HFFc6 (cell line): ENCODE measurements at regions not wholly inside any gene's neighbourhood (a gene's known extent, or its start where the extent isn't known, plus 50 kb on each side); places are given as distances from the start of the nearest gene placed in this dataset.

Experiments used
- DNase-seq: peaks from one replicate; pipeline ENCODE4 v3.0.0-alpha.2; 2018
- H3K27ac Mint-ChIP-seq: 2 replicates; pipeline ENCODE4 v1.8.0; 2020; ENCODE audit warnings: mild to moderate bottlenecking, mixed read lengths
- H3K27me3 Mint-ChIP-seq: 2 replicates; pipeline ENCODE4 v1.8.0; 2021; ENCODE audit warnings: mild to moderate bottlenecking, moderate library complexity, mixed read lengths; ENCODE audit not compliant: insufficient read depth
- H3K36me3 Mint-ChIP-seq: 2 replicates; pipeline ENCODE4 v1.8.0; 2021; ENCODE audit warnings: low read depth, mixed read lengths
- H3K4me1 Mint-ChIP-seq: 2 replicates; pipeline ENCODE4 v1.8.0; 2020; ENCODE audit warnings: low read depth, mixed read lengths
- H3K4me3 Mint-ChIP-seq: 2 replicates; pipeline ENCODE4 v1.8.0; 2020; ENCODE audit warnings: mild to moderate bottlenecking, moderate library complexity, mixed read lengths
- H3K9me3 Mint-ChIP-seq: 2 replicates; pipeline ENCODE4 v1.8.0; 2020; ENCODE audit warnings: mild to moderate bottlenecking, mixed read lengths
- CTCF ChIP-seq: fragments of 200-600 bp; sonication (generic); IDR thresholded peaks from 2 replicates; pipeline ENCODE4 v1.5.0; 2021; ENCODE audit warnings: antibody characterized with exemption, mild to moderate bottlenecking

DNA sequence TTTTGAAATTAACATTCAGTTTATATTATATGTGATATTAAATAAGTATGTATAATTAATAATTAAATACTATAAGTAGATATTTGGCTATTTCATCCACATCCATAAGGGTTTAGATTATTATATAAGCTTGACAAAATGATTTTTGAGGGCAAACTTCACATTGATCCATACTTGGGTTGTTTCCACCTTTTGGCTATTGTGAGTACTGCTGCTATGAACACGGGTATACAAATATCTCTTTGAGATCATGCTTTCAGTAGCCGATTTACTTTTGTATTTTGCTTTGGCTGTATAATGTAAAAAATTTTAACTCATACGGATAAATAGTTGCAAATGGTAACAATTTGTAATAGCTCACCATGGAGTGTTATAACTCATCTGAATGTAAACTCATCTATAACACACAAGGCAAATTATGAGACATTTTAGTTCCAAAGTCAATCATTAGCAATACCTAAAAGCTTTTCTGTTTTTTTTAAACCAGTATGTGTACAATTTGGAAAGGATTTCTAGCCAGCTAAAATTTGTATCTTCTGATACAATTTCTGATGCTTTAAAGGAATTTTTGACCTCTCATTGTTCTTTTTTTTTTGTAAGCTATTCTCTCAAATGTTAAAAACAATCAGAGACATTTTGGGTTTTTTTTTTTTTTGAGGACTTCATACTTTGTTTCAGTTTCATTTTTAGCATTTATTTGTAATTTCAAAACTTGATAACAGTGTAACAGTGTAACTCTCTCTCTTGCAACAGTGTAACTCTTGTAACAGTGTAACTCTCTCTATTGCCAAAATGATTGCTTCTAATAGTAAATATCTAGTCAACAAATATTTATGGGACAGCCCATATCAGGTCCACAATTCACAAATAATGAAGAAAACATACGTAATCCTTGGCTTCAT lies 51.8 kb upstream of the ARX start:
- Mint-ChIP-seq H3K36me3 (no peaks in the 10 kb centered on the region), H3K27me3 (no peaks in the 10 kb centered on the region), H3K9me3 (no peaks in the 10 kb centered on the region), H3K27ac (no peak overlapping the region), H3K4me3 (no peak overlapping the region), H3K4me1 (no peaks in the 10 kb centered on the region)
- no peak for DNase-seq
- no peak for TF ChIP-seq CTCF

GRCh38 chrX:25066131-25066530 lies 50.4 kb upstream of the ARX start:
- Mint-ChIP-seq H3K9me3 (no peaks in the 10 kb centered on the region), H3K27me3 (no peaks in the 10 kb centered on the region), H3K4me3 (no peak overlapping the region), H3K4me1 (no peaks in the 10 kb centered on the region), H3K36me3 (no peaks in the 10 kb centered on the region), H3K27ac (no peak overlapping the region)
- TF ChIP-seq CTCF: no peak
- no peak for DNase-seq
